ENCODE measurements at regions not wholly inside any gene's neighbourhood (a gene's known extent, or its start where the extent isn't known, plus 50 kb on each side); places are given as distances from the start of the nearest gene placed in this dataset.

- in situ Hi-C loops (cut with HindIII; ENCODE audit: low sequenced_read_pairs) = loop anchor here (5.0 kb wide), 1 partner anchor 87 kb away; no protein-coding TSS in a partner anchor
Measured at GRCh38 chr1:23639460-23640095, 52.0 kb upstream of the RPL11 start.

GRCh38 chr1:23638786-23639241, 52.8 kb upstream of the RPL11 start:
- in situ Hi-C loops (cut with HindIII; ENCODE audit: low sequenced_read_pairs) = loop anchor here (5.0 kb wide), 1 partner anchor 87 kb away; no protein-coding TSS in a partner anchor

GRCh38 chr1:23638188-23638619, 53.4 kb upstream of the RPL11 start:
- in situ Hi-C loops (cut with HindIII; ENCODE audit: low sequenced_read_pairs) = loop anchor here (5.0 kb wide), 1 partner anchor 86 kb away; no protein-coding TSS in a partner anchor

GRCh38 chr1:23636009-23636408, 55.6 kb upstream of the RPL11 start:
- in situ Hi-C loops (cut with HindIII; ENCODE audit: low sequenced_read_pairs) = loop anchor here (5.0 kb wide), 1 partner anchor 84 kb away; no protein-coding TSS in a partner anchor

GRCh38 chr1:23634840-23635651, 56.6 kb upstream of the RPL11 start:
- in situ Hi-C loops (cut with HindIII; ENCODE audit: low sequenced_read_pairs) = loop anchor here (5.0 kb wide), 1 partner anchor 83 kb away; no protein-coding TSS in a partner anchor

- in situ Hi-C loops (cut with HindIII; ENCODE audit: low sequenced_read_pairs) = no loop called here
Measured at GRCh38 chr1:23634518-23634839, 57.1 kb upstream of the RPL11 start.

- in situ Hi-C loops (cut with HindIII; ENCODE audit: low sequenced_read_pairs) = no loop called here
Measured at GRCh38 chr1:23632479-23633160, 59.0 kb upstream of the RPL11 start.

- in situ Hi-C loops (cut with HindIII; ENCODE audit: low sequenced_read_pairs) = no loop called here
Measured at GRCh38 chr1:23629708-23630290, 61.8 kb upstream of the RPL11 start.

- in situ Hi-C loops (cut with HindIII; ENCODE audit: low sequenced_read_pairs) = no loop called here
Measured at GRCh38 chr1:23628951-23629387, 62.6 kb upstream of the RPL11 start.

- in situ Hi-C loops (cut with HindIII; ENCODE audit: low sequenced_read_pairs) = no loop called here
Measured at GRCh38 chr1:23627069-23627735, 64.4 kb upstream of the RPL11 start.

- in situ Hi-C loops (cut with HindIII; ENCODE audit: low sequenced_read_pairs) = no loop called here
Measured at GRCh38 chr1:23625929-23626535, 65.6 kb upstream of the RPL11 start.

- in situ Hi-C loops (cut with HindIII; ENCODE audit: low sequenced_read_pairs) = no loop called here
Measured at GRCh38 chr1:23625459-23625858, 66.1 kb upstream of the RPL11 start.

GRCh38 chr1:23624440-23624839, 65.1 kb upstream of the ID3 start:
- in situ Hi-C loops (cut with HindIII; ENCODE audit: low sequenced_read_pairs) = no loop called here

GRCh38 chr1:23622284-23622683, 63.0 kb upstream of the ID3 start:
- in situ Hi-C loops (cut with HindIII; ENCODE audit: low sequenced_read_pairs) = no loop called here

- in situ Hi-C loops (cut with HindIII; ENCODE audit: low sequenced_read_pairs) = no loop called here
Measured at GRCh38 chr1:23620605-23621004, 61.3 kb upstream of the ID3 start.

- in situ Hi-C loops (cut with HindIII; ENCODE audit: low sequenced_read_pairs) = no loop called here
Measured at GRCh38 chr1:23619299-23620188, 60.2 kb upstream of the ID3 start.

- in situ Hi-C loops (cut with HindIII; ENCODE audit: low sequenced_read_pairs) = no loop called here
Measured at GRCh38 chr1:23618586-23619083, 59.3 kb upstream of the ID3 start.

- in situ Hi-C loops (cut with HindIII; ENCODE audit: low sequenced_read_pairs) = no loop called here
Measured at GRCh38 chr1:23617084-23617521, 57.8 kb upstream of the ID3 start.

- in situ Hi-C loops (cut with HindIII; ENCODE audit: low sequenced_read_pairs) = no loop called here
Measured at GRCh38 chr1:23616292-23616824, 57.1 kb upstream of the ID3 start.

Measured in endothelial cell of hepatic sinusoid (primary cell).